ENCODE measurements at regions not wholly inside any gene's neighbourhood (a gene's known extent, or its start where the extent isn't known, plus 50 kb on each side); places are given as distances from the start of the nearest gene placed in this dataset.

DNA sequence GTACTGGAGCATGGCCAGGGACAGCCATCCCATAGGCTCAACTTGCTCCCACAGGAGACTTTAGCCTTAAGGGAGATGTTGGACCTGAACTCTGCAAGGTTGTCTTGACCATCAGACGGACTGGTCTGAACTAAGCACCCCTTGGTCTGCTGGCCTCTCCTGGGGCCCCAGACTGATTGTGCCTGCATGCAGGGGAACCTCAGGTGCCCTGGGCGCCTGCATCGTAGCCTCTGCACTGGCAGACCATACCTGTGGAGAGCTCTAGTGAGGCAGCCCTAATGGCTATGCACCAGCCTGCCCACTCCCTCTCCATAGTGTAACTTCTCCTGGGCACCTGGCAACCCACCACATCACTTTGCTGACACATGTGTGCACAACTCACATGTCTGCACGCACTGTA, 395.6 kb downstream of the ZPLD1 start:
- DNase-seq (ENCODE audit: low read depth): no peak
- TF ChIP-seq POLR2A (IDR thresholded peaks at IDR 0.05; ENCODE audit: extremely low read depth, insufficient read length): no peak
- TF ChIP-seq, protein P1, sequence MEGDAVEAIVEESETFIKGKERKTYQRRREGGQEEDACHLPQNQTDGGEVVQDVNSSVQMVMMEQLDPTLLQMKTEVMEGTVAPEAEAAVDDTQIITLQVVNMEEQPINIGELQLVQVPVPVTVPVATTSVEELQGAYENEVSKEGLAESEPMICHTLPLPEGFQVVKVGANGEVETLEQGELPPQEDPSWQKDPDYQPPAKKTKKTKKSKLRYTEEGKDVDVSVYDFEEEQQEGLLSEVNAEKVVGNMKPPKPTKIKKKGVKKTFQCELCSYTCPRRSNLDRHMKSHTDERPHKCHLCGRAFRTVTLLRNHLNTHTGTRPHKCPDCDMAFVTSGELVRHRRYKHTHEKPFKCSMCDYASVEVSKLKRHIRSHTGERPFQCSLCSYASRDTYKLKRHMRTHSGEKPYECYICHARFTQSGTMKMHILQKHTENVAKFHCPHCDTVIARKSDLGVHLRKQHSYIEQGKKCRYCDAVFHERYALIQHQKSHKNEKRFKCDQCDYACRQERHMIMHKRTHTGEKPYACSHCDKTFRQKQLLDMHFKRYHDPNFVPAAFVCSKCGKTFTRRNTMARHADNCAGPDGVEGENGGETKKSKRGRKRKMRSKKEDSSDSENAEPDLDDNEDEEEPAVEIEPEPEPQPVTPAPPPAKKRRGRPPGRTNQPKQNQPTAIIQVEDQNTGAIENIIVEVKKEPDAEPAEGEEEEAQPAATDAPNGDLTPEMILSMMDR (IDR thresholded peaks at IDR 0.05; ENCODE audit: low read depth, low read length): no peak
- TF ChIP-seq MAX (IDR thresholded peaks at IDR 0.05; ENCODE audit: low read depth, low read length): no peak
- TF ChIP-seq MYC (IDR thresholded peaks at IDR 0.05; ENCODE audit: low read depth, low read length): no peak
- no peak overlapping the region for H3K4me3 ChIP-seq (ENCODE audit: low read depth, low read length)

GRCh38 chr3:102841866-102842265, 407.1 kb downstream of the ZPLD1 start:
- DNase-seq (ENCODE audit: low read depth): no peak
- TF ChIP-seq MAX (IDR thresholded peaks at IDR 0.05; ENCODE audit: low read depth, low read length) (no peak), POLR2A (IDR thresholded peaks at IDR 0.05; ENCODE audit: extremely low read depth, insufficient read length) (no peak), MYC (IDR thresholded peaks at IDR 0.05; ENCODE audit: low read depth, low read length) (no peak)
- TF ChIP-seq, protein P1 (IDR thresholded peaks at IDR 0.05; ENCODE audit: low read depth, low read length): no peak
- H3K4me3 ChIP-seq (ENCODE audit: low read depth, low read length): no peak overlapping the region

- H3K4me3 ChIP-seq (ENCODE audit: low read depth, low read length): no peak overlapping the region
- no peak for DNase-seq (ENCODE audit: low read depth)
- TF ChIP-seq MAX (IDR thresholded peaks at IDR 0.05; ENCODE audit: low read depth, low read length) (no peak), MYC (IDR thresholded peaks at IDR 0.05; ENCODE audit: low read depth, low read length) (no peak), POLR2A (IDR thresholded peaks at IDR 0.05; ENCODE audit: extremely low read depth, insufficient read length) (no peak)
- TF ChIP-seq, protein P1 (IDR thresholded peaks at IDR 0.05; ENCODE audit: low read depth, low read length): no peak
Measured at GRCh38 chr3:102866845-102867244, 432.0 kb downstream of the ZPLD1 start.

GRCh38 chr3:102883515-102883914, 448.7 kb downstream of the ZPLD1 start:
- no peak for DNase-seq (ENCODE audit: low read depth)
- H3K4me3 ChIP-seq (ENCODE audit: low read depth, low read length): no peak overlapping the region
- TF ChIP-seq POLR2A (IDR thresholded peaks at IDR 0.05; ENCODE audit: extremely low read depth, insufficient read length) (no peak), MYC (IDR thresholded peaks at IDR 0.05; ENCODE audit: low read depth, low read length) (no peak), MAX (IDR thresholded peaks at IDR 0.05; ENCODE audit: low read depth, low read length) (no peak)
- TF ChIP-seq, protein P1 (IDR thresholded peaks at IDR 0.05; ENCODE audit: low read depth, low read length): no peak

- no peak overlapping the region for H3K4me3 ChIP-seq (ENCODE audit: low read depth, low read length)
- no peak for DNase-seq (ENCODE audit: low read depth)
- TF ChIP-seq, protein P1 (IDR thresholded peaks at IDR 0.05; ENCODE audit: low read depth, low read length): no peak
Measured at GRCh38 chr3:102885289-102885688, 450.5 kb downstream of the ZPLD1 start.

GRCh38 chr3:102887431-102887830, 452.6 kb downstream of the ZPLD1 start:
- TF ChIP-seq, protein P1 (IDR thresholded peaks at IDR 0.05; ENCODE audit: low read depth, low read length): no peak
- no peak for TF ChIP-seq MAX (IDR thresholded peaks at IDR 0.05; ENCODE audit: low read depth, low read length)
- TF ChIP-seq POLR2A (IDR thresholded peaks at IDR 0.05; ENCODE audit: extremely low read depth, insufficient read length): no peak
- TF ChIP-seq MYC (IDR thresholded peaks at IDR 0.05; ENCODE audit: low read depth, low read length): no peak
- H3K4me3 ChIP-seq (ENCODE audit: low read depth, low read length): no peak overlapping the region
- DNase-seq (ENCODE audit: low read depth): no peak

Data from NB4 (cell line).